Right ventricle myocardium inferior (tissue), 1 donor: ENCODE measurements at regions not wholly inside any gene's neighbourhood (a gene's known extent, or its start where the extent isn't known, plus 50 kb on each side); places are given as distances from the start of the nearest gene placed in this dataset.
"Not testable (repeated sequence)": the region's sequence is repeated elsewhere in the genome, so short reads cannot be mapped to it uniquely, and the experiment has no call there.

Source experiments
- ATAC-seq: fragments of 200-7000 bp; cut with Tn5 transposase; one replicate; pipeline ENCODE4 v1.9.1; 2020; ENCODE audit warnings: mild to moderate bottlenecking, moderate library complexity
- DNase-seq: peaks from one replicate; pipeline ENCODE4 v3.0.0; 2021; ENCODE audit errors: missing footprints
- intact Hi-C: fragments of 100-400 bp; cut with DNase I; formaldehyde crosslinking; loops from one replicate; pipeline ENCODE4 v1.11.0; 2022
- donor health status: DM: no; HTN: yes; CAD: no; lungs with severe emphysema.

- no peak for ATAC-seq
- DNase-seq: no peak
- intact Hi-C loops: no loop called here
Observed at GRCh38 chr4:126369076-126369475, 1054.3 kb downstream of the FAT4 start.

DNA sequence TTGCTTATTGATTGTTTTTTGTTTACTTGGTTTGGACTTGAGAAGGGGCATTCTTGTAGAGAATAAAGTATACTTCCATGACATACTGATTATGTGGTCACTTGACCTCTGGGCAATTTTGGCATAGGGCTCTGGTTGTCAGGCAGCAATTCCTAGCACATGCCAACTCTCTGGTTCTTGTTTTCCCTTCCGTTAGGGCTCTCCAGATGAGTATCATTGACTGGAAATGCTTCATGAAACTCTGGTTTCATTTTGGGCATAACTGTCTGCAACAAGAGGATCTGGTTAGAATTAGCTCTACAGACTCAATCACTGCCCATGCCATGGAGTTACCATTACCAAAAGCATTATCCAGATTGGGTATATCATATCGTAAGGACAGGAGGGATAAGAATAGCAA, 1057.9 kb downstream of the FAT4 start:
- intact Hi-C loops: no loop called here
- DNase-seq (no peak), ATAC-seq (no peak)

- intact Hi-C loops: no loop called here
- DNase-seq: no peak
- ATAC-seq: no peak
Observed at GRCh38 chr4:126375462-126376054, 1060.8 kb downstream of the FAT4 start.

- ATAC-seq: no peak
- no peak for DNase-seq
- intact Hi-C loops: no loop called here
Observed at GRCh38 chr4:126385954-126386353, 1071.2 kb downstream of the FAT4 start.

- DNase-seq (no peak), ATAC-seq (no peak)
- intact Hi-C loops: no loop called here
Observed at GRCh38 chr4:126386512-126386911, 1071.8 kb downstream of the FAT4 start.

DNA sequence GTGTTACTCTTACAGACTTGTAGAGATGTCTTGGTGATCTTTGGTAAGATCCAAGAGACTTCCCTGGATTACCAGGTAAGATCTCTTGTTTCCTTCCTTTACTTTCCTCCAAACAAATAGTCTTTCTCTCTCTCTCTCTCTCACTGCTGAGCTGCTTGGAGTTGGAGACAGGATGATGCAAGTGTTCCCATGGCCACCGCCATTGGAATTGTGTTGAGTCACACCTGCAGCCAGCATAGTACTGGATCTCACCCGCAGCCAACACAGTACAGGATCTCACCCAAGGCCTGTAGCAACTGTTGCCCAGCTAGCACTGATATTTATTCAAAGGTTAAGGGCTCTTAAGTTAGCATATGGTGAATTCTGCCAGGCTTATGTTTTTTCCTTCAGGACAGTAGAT, 1080.9 kb downstream of the FAT4 start:
- intact Hi-C loops: no loop called here
- ATAC-seq: no peak
- no peak for DNase-seq

- ATAC-seq: no peak
- intact Hi-C loops: no loop called here
- DNase-seq: no peak
Observed at GRCh38 chr4:126396121-126396520, 1081.4 kb downstream of the FAT4 start.

DNA sequence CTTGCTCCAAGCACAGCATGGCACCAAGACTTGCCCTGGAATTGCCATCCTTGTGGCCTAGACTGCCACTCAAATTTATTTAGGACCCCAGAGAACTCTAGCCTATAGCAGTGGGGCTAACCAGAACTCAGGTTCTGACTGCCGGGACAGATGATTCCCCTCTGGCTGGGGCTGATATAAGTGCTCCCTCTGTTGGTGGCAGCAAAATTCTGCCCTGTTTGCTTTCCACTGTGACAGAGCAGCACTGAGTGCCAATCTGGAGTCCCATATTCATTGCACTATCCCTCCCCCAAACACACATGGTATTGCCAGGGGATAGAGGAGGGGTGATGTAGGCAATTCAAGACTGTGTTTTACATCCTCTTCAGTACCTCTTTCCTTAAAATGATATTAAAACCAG, 1081.9 kb downstream of the FAT4 start:
- intact Hi-C loops: no loop called here
- DNase-seq (no peak), ATAC-seq (no peak)

DNA sequence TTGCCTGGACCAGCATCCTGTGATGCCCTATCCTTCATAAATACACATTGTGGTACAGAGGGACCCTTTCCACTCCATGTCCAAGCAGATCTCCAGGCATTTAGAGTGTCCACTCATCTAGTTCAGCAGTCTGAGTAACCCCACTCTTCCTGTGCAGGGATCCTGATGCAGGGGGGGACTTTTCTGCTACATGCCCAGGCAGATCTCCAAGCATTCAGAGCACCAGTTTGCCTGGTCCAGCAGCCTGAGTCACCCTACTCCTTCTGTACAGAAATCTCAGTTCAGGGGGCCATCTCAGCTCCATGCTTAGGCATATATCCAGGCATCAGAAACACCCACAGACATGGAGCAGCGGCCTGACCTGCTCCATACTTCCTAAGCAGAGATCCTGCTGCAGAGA, 1089.8 kb downstream of the FAT4 start:
- intact Hi-C loops: loop anchor here (10.0 kb wide), 1 partner anchor 180 kb away; no protein-coding TSS in a partner anchor
- ATAC-seq: no peak

GRCh38 chr4:126405369-126405982, 1090.7 kb downstream of the FAT4 start:
- DNase-seq: no peak
- intact Hi-C loops: loop anchor here (10.0 kb wide), 1 partner anchor 181 kb away; no protein-coding TSS in a partner anchor
- ATAC-seq: no peak

More for the DNA sequence above, 1089.8 kb downstream of the FAT4 start:
- no peak for DNase-seq

DNA sequence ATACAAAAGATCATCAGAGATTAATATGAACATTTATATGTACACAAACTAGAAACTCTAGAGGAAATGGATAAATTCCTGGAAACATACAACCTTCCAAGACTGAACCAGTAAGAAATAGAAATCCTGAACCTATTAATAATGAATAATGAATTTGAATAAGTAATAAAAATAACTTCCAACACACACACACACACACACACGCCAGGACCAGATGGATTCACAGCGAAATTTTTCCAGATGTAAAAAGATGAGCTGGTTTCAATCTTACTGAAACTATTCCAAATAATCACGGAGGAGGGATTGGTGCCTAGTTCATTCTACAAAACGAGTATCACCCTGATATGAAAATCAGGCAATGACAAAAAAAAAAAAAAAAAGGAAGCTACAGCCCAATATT, 1095.0 kb downstream of the FAT4 start:
- intact Hi-C loops: loop anchor here (10.0 kb wide), 1 partner anchor 185 kb away; no protein-coding TSS in a partner anchor
- DNase-seq (no peak), ATAC-seq (no peak)

DNA sequence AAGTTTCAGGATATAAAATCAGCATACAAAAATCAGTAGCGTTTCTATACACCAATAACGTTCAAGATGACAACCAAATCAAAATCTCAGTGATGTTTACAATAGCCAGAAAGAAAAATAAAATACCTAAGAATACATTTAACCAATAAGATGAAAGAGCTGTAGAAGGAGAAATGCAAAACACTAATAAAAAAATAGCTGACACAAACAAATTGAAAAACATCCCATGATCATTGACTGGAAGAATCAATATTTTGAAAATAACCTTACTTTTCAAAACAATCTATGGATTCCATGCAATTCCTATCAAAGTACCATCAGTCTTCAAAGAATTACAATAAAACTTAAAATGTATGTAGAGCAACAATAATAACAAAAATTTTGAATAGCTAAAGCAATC, 1096.3 kb downstream of the FAT4 start:
- ATAC-seq (no peak), DNase-seq (no peak)
- intact Hi-C loops: no loop called here

- DNase-seq, intact Hi-C loops, ATAC-seq: not testable (repeated sequence)
Observed at GRCh38 chr4:126412310-126412709, 1097.6 kb downstream of the FAT4 start.

- intact Hi-C loops: no loop called here
- ATAC-seq: no peak
Observed at GRCh38 chr4:126414741-126415140, 1100.0 kb downstream of the FAT4 start.

GRCh38 chr4:126419266-126419665, 1104.5 kb downstream of the FAT4 start:
- DNase-seq (no peak), ATAC-seq (no peak)
- intact Hi-C loops: no loop called here

More at GRCh38 chr4:126414741-126415140, 1100.0 kb downstream of the FAT4 start:
- DNase-seq: no peak

GRCh38 chr4:126427853-126428252, 1113.1 kb downstream of the FAT4 start:
- DNase-seq: no peak
- intact Hi-C loops: no loop called here
- no peak for ATAC-seq

DNA sequence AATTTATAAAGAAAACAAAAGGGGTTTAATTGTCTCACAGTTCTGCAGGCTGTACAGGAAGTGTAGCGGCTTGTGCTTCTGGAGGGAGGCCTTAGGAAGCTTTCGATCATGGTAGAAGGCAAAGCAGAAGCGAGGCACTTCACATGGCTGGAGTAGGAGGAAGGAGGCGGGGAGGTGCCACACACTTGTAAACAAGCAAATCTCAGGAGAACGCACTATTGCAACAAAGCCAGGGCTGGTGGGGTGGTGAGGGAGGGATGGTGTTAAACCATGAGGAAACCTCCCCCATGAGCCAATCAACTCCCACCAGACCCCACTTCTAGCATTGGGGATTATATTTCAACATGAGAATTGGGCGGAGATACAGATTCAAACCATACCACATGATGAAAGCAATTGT, 1116.3 kb downstream of the FAT4 start:
- no peak for ATAC-seq
- intact Hi-C loops: no loop called here
- DNase-seq: no peak

DNA sequence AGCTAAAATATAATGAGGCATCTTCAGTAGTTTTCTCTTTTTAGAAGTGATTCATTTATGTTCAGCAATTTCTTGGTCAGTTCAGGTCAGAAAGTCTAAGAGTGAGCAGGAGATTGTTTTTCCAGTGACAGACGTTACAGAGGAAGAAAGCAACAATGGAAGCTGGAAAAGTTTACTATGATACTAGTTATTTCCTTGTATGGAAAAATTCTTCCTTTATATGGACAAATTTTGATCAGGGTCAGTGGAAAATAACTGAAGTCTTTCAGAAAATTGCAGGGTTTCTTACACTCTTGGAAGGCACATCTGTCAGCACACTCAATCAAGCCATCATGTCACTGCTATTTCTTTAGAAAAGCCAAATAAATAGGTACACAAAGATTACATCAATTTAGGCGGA, 1120.7 kb downstream of the FAT4 start:
- ATAC-seq (no peak), DNase-seq (no peak)
- intact Hi-C loops: no loop called here

- DNase-seq (no peak), ATAC-seq (no peak)
- intact Hi-C loops: no loop called here
Observed at GRCh38 chr4:126440297-126440696, 1125.5 kb downstream of the FAT4 start.

- peak; percentile 75 for ATAC-seq
- DNase-seq: no peak
- intact Hi-C loops: no loop called here
Observed at GRCh38 chr4:126441173-126442035, 1126.6 kb downstream of the FAT4 start.
